Mononuclear cell (primary cell): ENCODE measurements at regions not wholly inside any gene's neighbourhood (a gene's known extent, or its start where the extent isn't known, plus 50 kb on each side); places are given as distances from the start of the nearest gene placed in this dataset.
"Not testable (repeated sequence)": the region's sequence is repeated elsewhere in the genome, so short reads cannot be mapped to it uniquely, and the experiment has no call there.

Source experiments
- H3K27me3 ChIP-seq: 2 replicates; pipeline ENCODE4 v1.6.0; 2011; ENCODE audit warnings: low read length, control low read depth; ENCODE audit not compliant: insufficient read depth
- H3K4me1 ChIP-seq: 2 replicates; pipeline ENCODE4 v1.5.1; 2011; ENCODE audit warnings: mild to moderate bottlenecking, low read length, control low read depth; ENCODE audit not compliant: insufficient read depth
- H3K4me3 ChIP-seq: 2 replicates; pipeline ENCODE4 v1.5.1; 2011; ENCODE audit warnings: mild to moderate bottlenecking, low read length, moderate library complexity
- H3K9me3 ChIP-seq: 2 replicates; pipeline ENCODE4 v1.5.1; 2011; ENCODE audit warnings: low read depth, mild to moderate bottlenecking, control low read depth, low read length

- Histone ChIP-seq H3K27me3 (no peaks in the 10 kb centered on the region), H3K4me1 (no peaks in the 10 kb centered on the region), H3K4me3 (no peak overlapping the region), H3K9me3 (no peaks in the 10 kb centered on the region)
Measured at GRCh38 chr12:60197589-60197988, 601.8 kb downstream of the SLC16A7 start.

DNA sequence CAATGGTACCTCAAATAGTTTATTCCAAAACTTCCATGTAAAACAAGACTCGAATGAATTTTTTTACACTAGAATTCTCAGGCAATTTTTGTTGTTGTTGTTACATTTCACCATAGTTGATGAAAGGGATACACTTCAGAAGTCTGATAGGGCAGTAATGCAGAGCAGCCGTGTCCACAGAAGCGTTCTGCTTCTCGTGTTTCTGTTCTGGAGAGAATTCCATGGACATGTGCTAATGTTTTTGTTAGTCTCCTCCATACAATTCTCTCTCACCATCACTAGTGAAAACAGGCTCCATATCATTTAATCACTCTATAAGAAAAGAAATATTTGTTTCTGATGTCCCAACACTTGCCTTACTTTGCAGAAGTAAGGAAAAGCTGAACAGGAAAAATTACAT, 606.1 kb downstream of the SLC16A7 start:
- Histone ChIP-seq H3K9me3 (no peaks in the 10 kb centered on the region), H3K27me3 (no peaks in the 10 kb centered on the region), H3K4me3 (no peak overlapping the region), H3K4me1 (no peaks in the 10 kb centered on the region)

DNA sequence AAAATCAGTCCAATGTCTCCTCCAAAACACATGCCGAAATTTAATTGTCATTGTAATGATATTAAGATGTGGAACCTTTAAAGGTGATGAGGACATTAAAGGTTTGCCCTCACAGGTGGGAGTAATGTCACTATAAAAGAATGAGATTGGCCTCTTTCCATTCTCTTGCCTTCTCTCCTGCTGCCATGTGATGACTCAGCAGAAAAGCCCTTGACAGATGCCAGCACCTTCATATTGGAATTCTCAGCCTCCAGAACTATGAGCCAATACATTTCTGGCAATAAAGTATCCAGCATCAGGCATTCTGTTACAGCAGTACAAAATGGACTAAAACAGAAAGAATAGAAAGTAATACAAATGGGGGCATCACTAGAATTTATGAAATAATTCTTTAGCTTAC, 609.7 kb downstream of the SLC16A7 start:
- no peak overlapping the region for H3K4me3 ChIP-seq
- H3K4me1 ChIP-seq = no peaks in the 10 kb centered on the region
- H3K27me3 ChIP-seq = no peaks in the 10 kb centered on the region
- no peaks in the 10 kb centered on the region for H3K9me3 ChIP-seq

- H3K4me3 ChIP-seq = no peak overlapping the region
- no peaks in the 10 kb centered on the region for H3K27me3 ChIP-seq
- no peaks in the 10 kb centered on the region for H3K4me1 ChIP-seq
- no peaks in the 10 kb centered on the region for H3K9me3 ChIP-seq
Measured at GRCh38 chr12:60209521-60209920, 613.7 kb downstream of the SLC16A7 start.

DNA sequence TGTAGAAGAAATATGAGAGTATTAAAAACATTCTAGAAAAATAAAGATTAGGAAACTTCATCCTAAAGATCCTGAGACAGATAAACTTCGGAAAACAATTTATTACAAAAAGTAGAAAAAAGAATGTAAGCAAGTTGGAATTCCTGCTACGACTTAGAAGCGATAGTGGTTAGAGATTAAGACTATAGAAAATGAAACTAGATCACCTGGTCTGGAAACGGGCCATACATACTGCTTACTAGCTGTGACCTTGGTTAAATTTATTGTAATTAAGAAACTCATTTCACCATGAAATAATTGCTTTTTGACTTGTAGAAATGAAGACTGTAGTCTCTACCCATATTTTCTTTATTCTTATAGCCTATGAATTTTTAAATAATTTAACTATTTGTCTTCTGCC, 614.1 kb downstream of the SLC16A7 start:
- Histone ChIP-seq H3K4me3 (no peak overlapping the region), H3K27me3 (no peaks in the 10 kb centered on the region), H3K9me3 (no peaks in the 10 kb centered on the region), H3K4me1 (no peaks in the 10 kb centered on the region)

DNA sequence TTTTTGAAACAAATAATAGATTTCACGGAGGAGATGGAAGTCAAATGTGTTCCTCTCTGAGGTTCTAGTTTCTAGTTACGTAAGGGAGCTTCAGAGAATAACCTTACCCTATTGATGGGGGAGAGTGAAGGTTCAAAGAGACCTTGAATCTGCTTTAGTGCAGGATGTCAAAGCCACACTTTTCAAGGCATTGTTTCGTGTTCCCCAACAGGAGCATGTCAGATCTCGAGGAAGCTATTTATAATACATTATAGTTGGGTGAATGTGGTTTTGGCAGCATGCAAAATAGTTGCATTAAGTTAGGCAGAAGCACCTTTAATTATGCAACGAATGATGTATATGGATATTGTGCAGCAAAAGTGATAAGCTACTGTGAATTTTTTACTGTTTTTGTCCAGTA, 614.9 kb downstream of the SLC16A7 start:
- H3K9me3 ChIP-seq = no peaks in the 10 kb centered on the region
- H3K4me1 ChIP-seq = no peaks in the 10 kb centered on the region
- no peak overlapping the region for H3K4me3 ChIP-seq
- H3K27me3 ChIP-seq = no peaks in the 10 kb centered on the region

DNA sequence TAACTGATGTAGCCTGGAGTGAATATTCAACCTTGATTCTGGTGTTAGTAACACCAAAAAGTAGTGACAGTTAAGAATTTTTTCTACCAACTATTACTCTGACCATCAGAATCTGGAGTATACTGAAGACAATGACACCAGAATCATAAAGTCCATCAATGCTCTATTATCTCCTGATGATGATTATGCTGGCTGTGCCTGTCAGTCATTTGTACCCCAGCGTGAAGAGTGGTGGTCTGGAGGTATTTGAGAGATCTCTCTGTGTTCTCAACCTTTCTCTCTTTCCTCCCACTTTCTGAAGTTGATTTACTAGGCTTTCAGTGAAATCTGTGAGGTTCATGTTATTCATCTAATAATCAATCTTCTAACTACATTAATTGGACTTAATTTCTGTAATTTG, 615.4 kb downstream of the SLC16A7 start:
- no peaks in the 10 kb centered on the region for H3K9me3 ChIP-seq
- no peaks in the 10 kb centered on the region for H3K4me1 ChIP-seq
- H3K27me3 ChIP-seq = no peaks in the 10 kb centered on the region
- no peak overlapping the region for H3K4me3 ChIP-seq

GRCh38 chr12:60212159-60213000, 616.6 kb downstream of the SLC16A7 start:
- H3K9me3 ChIP-seq = no peaks in the 10 kb centered on the region
- no peaks in the 10 kb centered on the region for H3K27me3 ChIP-seq
- no peak overlapping the region for H3K4me3 ChIP-seq
- H3K4me1 ChIP-seq = no peaks in the 10 kb centered on the region

GRCh38 chr12:60213272-60213671, 617.4 kb downstream of the SLC16A7 start:
- H3K4me1 ChIP-seq, H3K4me3 ChIP-seq, H3K9me3 ChIP-seq, H3K27me3 ChIP-seq: not testable (repeated sequence)

DNA sequence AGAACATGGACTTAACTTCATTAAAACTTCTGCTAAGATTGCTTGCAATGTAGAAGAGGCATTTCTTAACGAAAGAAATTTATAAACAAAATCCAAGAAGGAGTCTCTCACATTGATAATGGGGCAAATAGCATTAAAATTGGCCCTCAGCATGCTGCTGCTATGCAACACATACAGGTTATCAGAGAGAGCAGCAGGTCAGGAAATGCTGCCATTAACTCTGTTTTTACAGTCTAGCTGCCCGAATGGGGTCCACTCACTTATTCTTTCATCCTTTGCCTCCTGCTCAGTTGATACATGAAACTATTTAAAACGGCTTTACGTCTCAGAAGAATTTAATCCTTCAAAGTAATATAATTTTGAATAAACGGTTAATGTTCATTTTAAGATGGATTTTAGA, 620.4 kb downstream of the SLC16A7 start:
- no peaks in the 10 kb centered on the region for H3K9me3 ChIP-seq
- H3K4me3 ChIP-seq = no peak overlapping the region
- no peaks in the 10 kb centered on the region for H3K4me1 ChIP-seq
- no peaks in the 10 kb centered on the region for H3K27me3 ChIP-seq

DNA sequence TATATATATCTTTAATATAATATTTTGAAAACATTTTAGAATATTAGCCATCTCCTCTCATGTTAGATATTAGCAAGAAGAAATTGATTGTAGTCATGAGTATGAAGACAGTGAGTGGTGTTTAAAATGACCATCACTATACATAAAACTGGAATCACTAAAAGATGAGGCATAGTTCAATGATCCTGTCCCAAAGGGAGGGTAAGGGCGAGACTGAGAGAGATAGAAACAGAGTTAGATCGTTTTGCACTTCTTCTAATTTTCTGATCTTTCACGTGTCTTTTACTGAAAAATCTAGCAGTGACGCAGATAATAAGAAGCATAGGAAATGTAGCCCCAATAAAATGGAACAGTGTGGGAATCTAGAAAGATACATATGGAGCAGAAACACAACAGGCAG, 627.4 kb downstream of the SLC16A7 start:
- Histone ChIP-seq H3K4me3 (no peak overlapping the region), H3K9me3 (peaks cover 12% of the 10 kb centered on the region), H3K4me1 (no peaks in the 10 kb centered on the region), H3K27me3 (no peaks in the 10 kb centered on the region)

DNA sequence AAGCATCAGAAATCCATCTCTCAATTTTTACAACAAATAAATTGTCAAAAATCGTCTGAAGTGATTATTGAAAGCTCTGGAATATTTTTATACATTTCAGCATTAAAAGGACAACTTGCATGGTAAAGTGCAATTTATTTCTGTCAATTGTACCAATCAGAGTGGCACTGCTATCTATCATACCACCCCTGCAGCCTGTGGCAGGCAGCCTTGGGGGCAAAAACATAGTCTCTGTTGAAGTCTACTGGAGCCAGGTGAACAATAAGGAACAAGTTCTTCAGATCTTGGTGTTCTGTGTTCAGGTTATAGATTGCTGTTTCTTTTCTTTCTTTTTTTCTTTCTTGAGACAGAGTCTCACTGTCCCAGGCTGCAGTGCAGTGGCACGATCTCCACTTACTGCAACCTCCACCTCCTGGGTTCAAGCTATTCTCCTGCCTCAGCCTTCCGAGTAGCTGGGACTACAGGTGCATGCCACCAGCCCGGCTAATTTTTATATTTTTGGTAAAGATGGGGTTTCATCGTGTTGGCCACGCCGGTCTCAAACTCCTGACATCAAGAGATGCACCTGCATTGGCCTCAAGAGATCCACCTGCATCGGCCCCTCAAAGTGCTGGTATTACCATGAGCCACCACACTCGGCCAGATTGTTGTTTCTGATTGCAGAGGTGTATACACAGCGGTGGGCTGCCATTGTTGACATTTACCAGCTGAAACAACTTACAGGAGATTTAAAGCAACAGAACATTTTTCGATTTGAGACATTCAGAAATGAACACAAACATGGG, 629.6 kb downstream of the SLC16A7 start:
- Histone ChIP-seq H3K4me1 (no peaks in the 10 kb centered on the region), H3K9me3 (peaks cover 12% of the 10 kb centered on the region), H3K4me3 (no peak overlapping the region), H3K27me3 (no peaks in the 10 kb centered on the region)

DNA sequence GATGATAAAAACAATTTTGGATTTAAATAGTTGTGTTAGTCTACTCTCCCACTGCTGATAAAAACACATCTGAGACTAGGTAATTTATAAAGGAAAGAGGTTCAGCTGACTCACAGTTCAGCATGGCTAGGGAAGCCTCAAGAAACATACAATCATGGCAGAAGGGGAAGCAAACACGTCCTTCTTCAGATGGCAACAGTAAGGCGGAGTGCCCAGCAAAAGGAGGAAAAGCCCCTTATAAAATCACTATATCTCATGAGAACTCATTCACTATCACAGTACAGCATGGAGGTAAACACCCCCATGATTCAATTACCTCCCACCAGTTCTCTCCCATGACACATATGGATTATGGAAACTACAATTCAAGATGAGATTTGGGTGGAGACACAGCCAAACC, 632.1 kb downstream of the SLC16A7 start:
- no peak overlapping the region for H3K4me3 ChIP-seq
- H3K4me1 ChIP-seq = no peaks in the 10 kb centered on the region
- H3K9me3 ChIP-seq = peaks cover 12% of the 10 kb centered on the region
- H3K27me3 ChIP-seq = no peaks in the 10 kb centered on the region

GRCh38 chr12:60230056-60230455, 634.2 kb downstream of the SLC16A7 start:
- Histone ChIP-seq H3K4me3 (no peak overlapping the region), H3K4me1 (no peaks in the 10 kb centered on the region), H3K9me3 (peaks cover 12% of the 10 kb centered on the region), H3K27me3 (no peaks in the 10 kb centered on the region)

- peaks cover 8% of the 10 kb centered on the region for H3K9me3 ChIP-seq
- H3K4me3 ChIP-seq = no peak overlapping the region
- no peaks in the 10 kb centered on the region for H3K4me1 ChIP-seq
- no peaks in the 10 kb centered on the region for H3K27me3 ChIP-seq
Measured at GRCh38 chr12:60231303-60231702, 635.5 kb downstream of the SLC16A7 start.
